ENCODE measurements at regions not wholly inside any gene's neighbourhood (a gene's known extent, or its start where the extent isn't known, plus 50 kb on each side); places are given as distances from the start of the nearest gene placed in this dataset.

- Histone ChIP-seq H3K36me3 (no peaks in the 10 kb centered on the region), H3K4me1 (peaks cover 0 to 11% (median 0%) of the 10 kb centered on the region in 6 donors), H3K27ac (no peak overlapping the region), H3K9me3 (no peaks in the 10 kb centered on the region), H3K4me3 (no peak overlapping the region), H3K27me3 (replicated peaks in 1 of 7) (peaks cover 0 to 3% (median 0%) of the 10 kb centered on the region in 7 donors)
- WGBS, 5 donors: 89 to 93% (median 91%) methylated on average over 3 of the region's 3 CpGs
- DNase-seq: no peak
- intact Hi-C loops (cut with DNase I; ENCODE audit: low total_unique reads): no loop called here
- TF ChIP-seq CTCF (IDR thresholded peaks at IDR 0.05 in 8 of 11, conservative IDR thresholded peaks at IDR 0.05 in 3 of 11) (no peak), POLR2AphosphoS5 (IDR thresholded peaks at IDR 0.05) (no peak), POLR2A (IDR thresholded peaks at IDR 0.05) (no peak)
These were observed 246.3 kb upstream of the KBTBD8 start for GRCh38 chr3:66751842-66752241.

- Histone ChIP-seq H3K9me3 (no peaks in the 10 kb centered on the region), H3K27ac (peak overlapping the region in 3 of 8 donors; percentile 29 to 57 (median 32)), H3K4me3 (no peak overlapping the region), H3K36me3 (no peaks in the 10 kb centered on the region), H3K27me3 (replicated peaks in 1 of 7) (peaks cover 0 to 3% (median 0%) of the 10 kb centered on the region in 7 donors), H3K4me1 (peaks cover 0 to 11% (median 0%) of the 10 kb centered on the region in 6 donors)
- intact Hi-C loops (cut with DNase I; ENCODE audit: low total_unique reads): no loop called here
- no peak for DNase-seq
- no peak for TF ChIP-seq POLR2A (IDR thresholded peaks at IDR 0.05)
- TF ChIP-seq POLR2AphosphoS5 (IDR thresholded peaks at IDR 0.05): no peak
- TF ChIP-seq CTCF (IDR thresholded peaks at IDR 0.05 in 8 of 11, conservative IDR thresholded peaks at IDR 0.05 in 3 of 11): no peak
These were observed 244.4 kb upstream of the KBTBD8 start for GRCh38 chr3:66753670-66754069.

- intact Hi-C loops (cut with DNase I; ENCODE audit: low total_unique reads): no loop called here
- Histone ChIP-seq H3K27me3 (replicated peaks in 1 of 7) (peaks cover 0 to 3% (median 0%) of the 10 kb centered on the region in 7 donors), H3K9me3 (no peaks in the 10 kb centered on the region), H3K4me3 (no peak overlapping the region), H3K36me3 (no peaks in the 10 kb centered on the region), H3K27ac (peak overlapping the region in 1 of 8 donors; percentile 57), H3K4me1 (peaks cover 0 to 11% (median 0%) of the 10 kb centered on the region in 6 donors)
- WGBS, 5 donors: 87 to 92% (median 90%) methylated on average over 7 of the region's 7 CpGs
- no peak for TF ChIP-seq POLR2A (IDR thresholded peaks at IDR 0.05)
- no peak for TF ChIP-seq POLR2AphosphoS5 (IDR thresholded peaks at IDR 0.05)
- TF ChIP-seq CTCF (IDR thresholded peaks at IDR 0.05 in 8 of 11, conservative IDR thresholded peaks at IDR 0.05 in 3 of 11): no peak
- DNase-seq: no peak
These were observed 243.5 kb upstream of the KBTBD8 start for GRCh38 chr3:66754613-66755012.

- no peaks in the 10 kb centered on the region for H3K36me3 ChIP-seq
- no peak overlapping the region for H3K27ac ChIP-seq
- H3K9me3 ChIP-seq: no peaks in the 10 kb centered on the region
- intact Hi-C loops (cut with DNase I; ENCODE audit: low total_unique reads): no loop called here
- peaks cover 0 to 8% (median 0%) of the 10 kb centered on the region in 6 donors for H3K4me1 ChIP-seq
- 85 to 90% (median 88%) methylated on average over 6 of the region's 6 CpGs for WGBS, 5 donors
- no peak for TF ChIP-seq CTCF (IDR thresholded peaks at IDR 0.05 in 8 of 11, conservative IDR thresholded peaks at IDR 0.05 in 3 of 11)
- TF ChIP-seq POLR2A (IDR thresholded peaks at IDR 0.05): no peak
- no peak for TF ChIP-seq POLR2AphosphoS5 (IDR thresholded peaks at IDR 0.05)
- DNase-seq: no peak
- peaks cover 0 to 3% (median 0%) of the 10 kb centered on the region in 7 donors for H3K27me3 ChIP-seq (replicated peaks in 1 of 7)
- H3K4me3 ChIP-seq: no peak overlapping the region
These were observed 242.2 kb upstream of the KBTBD8 start for GRCh38 chr3:66755924-66756323.

All from spleen (tissue), 11 donors.